ENCODE measurements at regions not wholly inside any gene's neighbourhood (a gene's known extent, or its start where the extent isn't known, plus 50 kb on each side); places are given as distances from the start of the nearest gene placed in this dataset.

DNA sequence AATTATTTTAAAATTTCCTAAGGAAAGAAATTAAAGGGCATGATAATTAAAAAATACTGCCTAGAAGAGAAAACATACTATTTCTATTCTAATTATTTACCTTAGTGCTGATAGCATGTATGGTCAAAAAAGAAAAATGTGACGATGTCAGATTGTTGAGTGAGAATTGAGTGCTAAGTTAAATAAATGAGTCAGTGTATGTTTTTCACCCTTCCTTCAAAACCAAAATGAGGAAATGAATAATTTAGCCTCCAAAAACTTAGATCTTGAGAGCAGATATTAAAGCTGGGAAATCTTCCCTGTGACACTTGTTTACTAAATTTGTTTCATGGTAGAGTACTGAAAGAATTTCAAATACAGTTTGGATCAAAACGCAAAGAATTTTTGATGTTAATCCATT, 58.6 kb upstream of the NYAP2 start:
- in situ Hi-C loops (cut with HindIII; ENCODE audit: low sequenced_read_pairs) = no loop called here

GRCh38 chr2:225337183-225337582, 62.3 kb upstream of the NYAP2 start:
- in situ Hi-C loops (cut with HindIII; ENCODE audit: low sequenced_read_pairs) = no loop called here

- in situ Hi-C loops (cut with HindIII; ENCODE audit: low sequenced_read_pairs) = no loop called here
Measured at GRCh38 chr2:225334514-225334913, 65.0 kb upstream of the NYAP2 start.

- in situ Hi-C loops (cut with HindIII; ENCODE audit: low sequenced_read_pairs) = no loop called here
Measured at GRCh38 chr2:225328192-225328591, 71.3 kb upstream of the NYAP2 start.

DNA sequence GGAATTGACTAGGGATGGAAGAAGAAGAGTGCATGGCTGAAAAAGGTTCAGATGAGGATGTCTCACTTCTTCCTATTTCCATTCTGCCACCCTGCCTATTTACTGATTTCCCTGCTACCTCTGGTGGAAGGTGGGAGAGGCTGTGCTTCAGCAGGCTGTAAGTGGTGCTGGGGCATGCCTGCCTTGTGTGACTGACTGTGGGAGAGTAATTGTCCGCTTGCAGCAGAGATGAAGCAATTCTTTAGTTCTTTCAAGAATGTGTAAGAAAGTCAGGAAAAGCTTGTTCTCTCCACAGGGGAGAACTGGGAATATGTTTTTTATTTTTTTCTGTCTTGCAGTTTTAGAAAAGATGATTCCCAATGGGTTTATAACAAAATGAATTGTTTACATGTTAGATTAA, 72.5 kb upstream of the NYAP2 start:
- in situ Hi-C loops (cut with HindIII; ENCODE audit: low sequenced_read_pairs) = no loop called here

DNA sequence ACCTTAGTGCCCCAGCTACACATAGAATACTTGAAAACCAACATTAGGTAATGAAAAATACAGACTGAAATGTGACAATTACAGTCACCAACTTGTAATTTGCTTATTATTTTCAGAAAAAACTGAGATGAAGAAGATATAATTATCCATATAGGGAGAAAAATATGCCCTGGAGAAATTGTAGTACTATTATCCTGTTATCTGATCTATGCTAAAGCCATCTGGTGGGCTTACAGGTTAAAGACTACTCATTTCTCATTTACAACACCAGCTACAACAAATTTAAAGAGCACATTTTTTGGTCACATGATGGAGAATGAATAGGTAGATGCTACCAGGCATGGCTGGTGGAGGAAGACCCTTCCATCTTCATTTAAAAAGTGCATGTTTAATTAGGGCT, 79.6 kb upstream of the NYAP2 start:
- in situ Hi-C loops (cut with HindIII; ENCODE audit: low sequenced_read_pairs) = no loop called here

DNA sequence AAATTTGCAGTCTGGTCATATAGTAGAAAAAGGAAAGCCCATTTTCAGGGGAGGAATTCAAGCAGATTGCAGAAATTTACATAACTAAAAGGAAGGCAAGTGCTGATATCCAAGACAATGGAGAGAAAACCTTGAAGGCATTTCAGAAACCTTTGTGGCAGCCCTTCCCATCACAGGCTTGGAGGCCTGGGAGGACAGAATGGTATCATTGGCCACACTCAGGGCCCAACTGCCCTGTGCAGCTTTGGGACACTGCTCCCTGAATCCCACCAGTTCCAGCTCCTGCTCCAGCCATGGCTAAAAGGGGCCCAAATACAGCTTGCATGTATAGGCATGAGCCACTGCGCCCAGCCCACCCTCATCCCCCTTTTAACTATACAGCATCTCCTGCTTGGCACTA, 81.1 kb upstream of the NYAP2 start:
- in situ Hi-C loops (cut with HindIII; ENCODE audit: low sequenced_read_pairs) = no loop called here

- in situ Hi-C loops (cut with HindIII; ENCODE audit: low sequenced_read_pairs) = no loop called here
Measured at GRCh38 chr2:225317186-225317585, 82.3 kb upstream of the NYAP2 start.

DNA sequence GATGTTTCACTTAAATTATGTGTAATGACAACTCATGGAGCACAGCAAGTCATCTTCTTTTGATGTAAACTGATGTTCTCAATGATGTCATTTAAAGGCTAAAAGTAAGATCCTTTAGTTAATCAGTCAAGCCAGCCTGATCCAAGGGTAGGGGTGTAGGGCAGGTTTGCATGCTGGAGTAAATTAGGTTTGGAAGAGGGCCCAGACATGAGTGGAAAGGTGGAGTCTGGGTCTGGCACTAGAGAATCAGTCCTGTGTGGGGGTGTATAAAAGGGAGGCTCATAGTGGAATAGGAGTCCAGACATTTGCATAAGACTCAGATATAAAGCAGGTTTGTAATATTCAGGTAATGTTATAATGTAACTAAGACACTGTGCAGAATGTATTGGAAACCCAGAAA, 88.8 kb upstream of the NYAP2 start:
- in situ Hi-C loops (cut with HindIII; ENCODE audit: low sequenced_read_pairs) = no loop called here

DNA sequence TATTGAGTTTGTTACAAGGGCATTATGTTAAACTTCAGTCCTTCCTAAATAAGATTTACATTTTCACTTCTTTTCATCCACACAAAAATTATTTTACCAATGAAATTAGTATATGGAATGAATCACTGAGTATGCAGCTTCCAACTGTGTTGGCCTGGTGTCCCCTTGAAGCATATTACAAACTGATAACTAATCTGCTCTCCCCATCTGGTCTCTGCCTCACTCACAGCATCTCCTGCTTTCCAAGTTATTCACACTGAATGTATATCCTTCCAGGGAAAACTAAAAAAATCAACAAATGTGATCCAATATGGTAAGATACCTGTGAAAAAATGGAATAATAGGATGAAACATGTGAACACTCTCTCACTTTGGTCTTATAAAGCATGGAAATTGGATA, 90.0 kb upstream of the NYAP2 start:
- in situ Hi-C loops (cut with HindIII; ENCODE audit: low sequenced_read_pairs) = no loop called here

DNA sequence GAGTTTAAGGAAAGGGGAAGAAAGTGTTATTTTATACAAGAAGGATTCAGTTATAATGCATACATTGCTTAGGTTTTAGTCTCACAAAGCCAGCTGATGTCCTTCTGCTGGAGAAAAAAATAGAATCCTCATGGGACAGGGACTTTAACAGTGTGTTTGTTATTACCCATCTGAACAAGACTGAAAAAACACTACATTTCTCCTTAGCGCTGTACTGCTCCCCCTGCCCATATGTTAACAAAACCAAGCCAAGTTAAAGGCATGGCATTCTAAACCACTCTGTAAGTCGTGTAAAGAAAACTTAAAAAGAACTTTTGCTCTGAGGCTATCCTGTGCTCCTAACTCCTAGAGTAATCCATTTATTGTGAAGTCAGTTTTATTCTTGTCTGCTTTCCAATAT, 102.6 kb upstream of the NYAP2 start:
- in situ Hi-C loops (cut with HindIII; ENCODE audit: low sequenced_read_pairs) = no loop called here

DNA sequence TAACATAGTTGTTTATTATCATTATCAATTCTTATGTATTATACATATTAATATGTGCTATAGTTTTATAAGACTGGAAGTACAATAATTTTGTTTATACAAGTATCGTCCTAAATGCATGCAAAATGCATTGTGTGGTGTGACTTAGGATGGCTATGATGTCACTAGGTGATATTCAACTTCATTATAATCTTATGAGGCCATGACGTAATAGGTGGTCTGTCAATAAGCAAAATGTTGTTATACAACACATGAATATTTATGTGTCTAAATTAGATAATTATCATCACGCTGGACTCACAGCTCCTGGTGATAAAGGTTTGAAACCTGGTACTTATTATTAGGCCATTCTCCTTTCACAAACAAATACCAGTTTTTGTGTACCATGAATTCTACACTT, 104.4 kb upstream of the NYAP2 start:
- in situ Hi-C loops (cut with HindIII; ENCODE audit: low sequenced_read_pairs) = no loop called here

DNA sequence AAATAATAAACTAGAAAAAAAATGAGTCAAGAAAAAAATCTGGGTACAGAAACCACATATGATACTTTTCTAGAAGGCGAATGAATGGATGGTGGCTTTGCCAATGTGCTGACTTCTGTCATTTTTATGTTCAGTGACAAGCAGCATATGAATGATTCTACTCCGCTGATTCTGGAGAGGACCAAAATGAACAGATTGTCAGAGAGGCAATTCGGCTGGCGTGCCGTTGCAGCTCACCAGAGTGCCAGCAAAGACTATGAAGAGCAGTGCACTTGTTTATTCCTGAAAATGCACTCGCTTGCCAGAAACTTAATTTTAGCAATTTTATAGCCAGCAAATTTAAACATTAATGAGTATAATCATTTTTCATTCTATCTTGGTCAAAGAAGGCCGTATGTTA, 105.9 kb upstream of the NYAP2 start:
- in situ Hi-C loops (cut with HindIII; ENCODE audit: low sequenced_read_pairs) = no loop called here

DNA sequence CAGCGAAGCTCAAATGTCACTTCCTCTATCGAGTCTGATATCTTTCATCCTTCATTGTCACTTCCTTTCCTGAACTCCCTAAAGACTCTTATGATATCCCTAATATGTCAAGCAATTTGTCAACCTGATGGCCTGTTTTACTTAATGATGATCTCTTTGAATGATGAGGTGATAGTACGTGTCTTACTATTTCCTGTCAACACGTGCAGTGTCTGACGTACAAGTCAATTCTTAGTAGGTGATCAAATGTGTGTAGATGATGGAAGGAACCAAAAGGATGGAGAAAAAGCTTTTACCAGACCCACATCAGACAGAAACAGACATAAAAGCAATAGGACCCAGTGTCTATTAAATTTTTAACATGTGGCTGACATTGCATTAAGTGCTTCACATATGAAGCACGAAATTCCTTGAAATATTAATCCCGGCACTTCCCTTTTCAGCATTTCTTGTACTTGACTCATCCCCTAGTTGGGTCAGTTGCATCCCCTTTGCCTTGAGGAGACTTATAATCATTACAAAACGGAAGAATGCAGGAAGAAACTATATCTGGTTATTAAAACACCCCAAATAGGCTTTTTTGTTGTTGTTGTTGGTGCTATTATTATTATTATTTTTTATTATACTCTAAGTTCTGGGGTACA, 108.6 kb upstream of the NYAP2 start:
- in situ Hi-C loops (cut with HindIII; ENCODE audit: low sequenced_read_pairs) = no loop called here

DNA sequence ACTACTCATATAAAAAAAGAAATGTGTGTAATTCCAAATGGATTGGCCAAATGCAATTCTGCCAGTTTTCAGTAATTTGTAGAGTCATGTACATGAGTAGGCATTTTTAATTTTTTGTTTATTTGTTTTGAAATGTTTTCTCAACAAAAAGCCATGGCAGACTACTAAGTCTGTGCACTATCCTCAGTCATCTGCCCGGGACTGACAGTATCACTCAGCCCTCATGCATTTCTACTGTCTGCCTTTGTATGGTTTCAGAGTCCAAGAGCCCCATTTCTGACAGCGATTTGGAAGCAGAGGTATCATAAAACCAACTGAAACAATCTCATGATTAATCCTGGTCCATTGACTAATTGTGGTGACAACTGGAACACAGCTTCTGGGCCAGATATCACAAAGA, 109.9 kb upstream of the NYAP2 start:
- in situ Hi-C loops (cut with HindIII; ENCODE audit: low sequenced_read_pairs) = no loop called here

DNA sequence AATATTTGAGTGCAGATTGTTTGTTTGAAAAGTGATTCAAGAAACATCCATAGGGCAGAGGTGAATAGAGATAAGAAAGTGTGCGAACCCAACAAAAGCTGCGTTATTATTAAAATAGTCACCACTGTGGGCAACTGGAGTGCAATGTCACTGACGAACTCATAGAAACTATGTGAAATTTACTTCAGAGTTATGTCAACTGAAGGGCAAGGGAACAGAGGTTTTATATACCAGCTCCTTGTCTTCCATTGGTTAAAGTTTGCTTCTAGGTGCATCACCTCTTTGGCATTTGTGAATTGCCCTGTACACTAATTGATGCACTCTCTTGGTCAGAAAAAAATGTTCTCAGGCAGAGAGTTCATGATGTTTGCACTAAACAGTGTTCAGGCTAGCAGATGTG, 110.5 kb upstream of the NYAP2 start:
- in situ Hi-C loops (cut with HindIII; ENCODE audit: low sequenced_read_pairs) = no loop called here

DNA sequence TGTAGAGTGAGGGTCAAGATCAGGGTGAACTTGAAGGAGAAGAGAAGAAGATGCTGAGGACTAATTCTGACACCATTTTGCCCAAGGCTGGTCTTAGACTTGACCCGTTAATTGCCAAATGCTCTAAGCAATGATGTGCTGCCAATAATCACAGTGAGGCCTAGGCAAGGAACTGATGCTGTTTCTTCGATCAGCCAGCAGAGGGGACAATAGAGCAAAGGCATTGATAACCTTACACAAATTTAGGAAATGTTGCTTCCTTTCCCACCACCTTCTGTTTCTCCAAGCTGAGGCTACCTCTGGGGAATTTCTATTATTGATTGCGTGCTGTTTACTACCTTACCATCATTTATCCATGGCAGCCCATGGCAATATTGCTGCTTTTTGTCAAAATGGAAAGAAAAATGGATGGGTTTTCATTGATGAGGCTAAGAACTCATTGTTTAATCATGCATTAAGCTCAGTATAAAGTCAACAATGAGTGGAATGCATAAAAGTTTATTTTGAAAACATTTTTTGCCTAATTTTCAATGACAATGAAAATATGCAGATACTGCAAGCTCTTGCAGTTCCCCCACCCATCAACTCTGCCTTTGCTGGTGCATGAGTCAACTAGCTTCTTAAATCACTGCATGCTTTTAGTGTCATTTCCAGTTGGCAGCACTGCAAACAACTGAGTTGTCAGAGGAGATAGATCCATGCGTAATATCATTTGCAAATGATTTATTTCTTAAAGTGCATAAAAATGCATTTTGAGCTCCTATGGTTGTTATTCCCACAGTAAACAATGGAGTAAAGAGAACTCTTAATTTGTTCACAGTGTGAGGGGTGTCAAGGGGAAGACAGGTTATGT, 116.4 kb upstream of the NYAP2 start:
- in situ Hi-C loops (cut with HindIII; ENCODE audit: low sequenced_read_pairs) = no loop called here

DNA sequence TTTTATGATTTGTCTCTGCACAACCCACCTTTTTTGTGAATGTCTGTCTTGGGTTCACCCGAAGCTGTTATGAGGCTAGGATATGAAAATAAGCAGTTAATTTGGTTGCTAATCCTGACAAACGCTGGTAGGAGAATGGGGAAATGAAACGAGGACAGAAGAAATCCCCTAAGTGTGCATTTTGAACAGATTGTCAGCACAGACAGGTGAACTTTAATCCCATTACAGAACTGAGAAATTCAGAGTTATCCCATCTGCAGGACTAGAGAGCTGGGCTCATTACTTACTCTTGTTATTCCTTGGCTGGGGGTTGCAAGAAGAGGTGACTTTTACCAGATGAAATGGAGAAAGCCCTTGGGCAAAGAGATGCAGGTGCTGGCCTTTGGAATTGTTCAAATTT, 123.3 kb upstream of the NYAP2 start:
- in situ Hi-C loops (cut with HindIII; ENCODE audit: low sequenced_read_pairs) = no loop called here

DNA sequence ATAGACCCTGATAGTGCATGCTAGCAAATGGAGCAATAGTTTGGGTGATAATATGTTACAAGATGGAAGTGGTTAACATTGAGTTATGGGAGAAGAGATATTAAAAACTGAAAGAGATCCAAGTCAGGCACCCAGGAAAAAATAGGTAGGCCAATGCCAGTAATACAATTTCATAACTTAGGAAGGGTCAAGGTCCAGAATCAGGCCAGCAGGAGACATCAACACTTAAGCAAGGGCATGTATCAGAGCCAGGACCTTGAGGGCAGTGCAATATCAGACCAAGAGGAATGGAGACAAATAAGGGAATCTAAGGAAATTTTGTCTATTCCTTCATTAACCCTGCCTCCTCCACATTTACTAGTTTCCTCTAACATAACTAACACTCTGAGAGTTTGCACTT, 124.1 kb upstream of the NYAP2 start:
- in situ Hi-C loops (cut with HindIII; ENCODE audit: low sequenced_read_pairs) = no loop called here

- in situ Hi-C loops (cut with HindIII; ENCODE audit: low sequenced_read_pairs) = no loop called here
Measured at GRCh38 chr2:225274751-225275150, 124.8 kb upstream of the NYAP2 start.

- in situ Hi-C loops (cut with HindIII; ENCODE audit: low sequenced_read_pairs) = no loop called here
Measured at GRCh38 chr2:225272173-225272572, 127.3 kb upstream of the NYAP2 start.

- in situ Hi-C loops (cut with HindIII; ENCODE audit: low sequenced_read_pairs) = no loop called here
Measured at GRCh38 chr2:225270861-225271260, 128.6 kb upstream of the NYAP2 start.

- in situ Hi-C loops (cut with HindIII; ENCODE audit: low sequenced_read_pairs) = no loop called here
Measured at GRCh38 chr2:225270053-225270452, 129.5 kb upstream of the NYAP2 start.

All from DLD1 (cell line).